ENCODE measurements at regions not wholly inside any gene's neighbourhood (a gene's known extent, or its start where the extent isn't known, plus 50 kb on each side); places are given as distances from the start of the nearest gene placed in this dataset.

GRCh38 chr11:80973786-80974185 is 1533.0 kb upstream of the TENM4 start:
- no peaks in the 10 kb centered on the region for H3K4me1 ChIP-seq
- H3K9me3 ChIP-seq = no peaks in the 10 kb centered on the region
- no peak overlapping the region for H3K4me3 ChIP-seq
- no peaks in the 10 kb centered on the region for H3K36me3 ChIP-seq
- no peaks in the 10 kb centered on the region for H3K27me3 ChIP-seq
- ATAC-seq (ENCODE audit: low FRiP score in 2 of 2) (no peak), DNase-seq (no peak)
- H3K27ac ChIP-seq = no peak overlapping the region
- 89 to 94% methylated on average over 2 of the region's 2 CpGs for WGBS, 2 donors
- TF ChIP-seq POLR2AphosphoS5 (IDR thresholded peaks at IDR 0.05) (no peak), POLR2A (IDR thresholded peaks at IDR 0.05) (no peak), EP300 (IDR thresholded peaks at IDR 0.05) (no peak), CTCF (IDR thresholded peaks at IDR 0.05) (no peak)

GRCh38 chr11:80970037-80970436 is 1529.2 kb upstream of the TENM4 start:
- DNase-seq (no peak), ATAC-seq (ENCODE audit: low FRiP score in 2 of 2) (no peak)
- Histone ChIP-seq H3K4me3 (no peak overlapping the region), H3K36me3 (no peaks in the 10 kb centered on the region), H3K4me1 (no peaks in the 10 kb centered on the region), H3K27me3 (no peaks in the 10 kb centered on the region), H3K9me3 (no peaks in the 10 kb centered on the region), H3K27ac (no peak overlapping the region)
- TF ChIP-seq CTCF (IDR thresholded peaks at IDR 0.05) (no peak), EP300 (IDR thresholded peaks at IDR 0.05) (no peak), POLR2AphosphoS5 (IDR thresholded peaks at IDR 0.05) (no peak), POLR2A (IDR thresholded peaks at IDR 0.05) (no peak)

- Histone ChIP-seq H3K4me1 (no peaks in the 10 kb centered on the region), H3K36me3 (no peaks in the 10 kb centered on the region), H3K27me3 (no peaks in the 10 kb centered on the region), H3K4me3 (no peak overlapping the region), H3K27ac (no peak overlapping the region), H3K9me3 (no peaks in the 10 kb centered on the region)
- DNase-seq (no peak), ATAC-seq (ENCODE audit: low FRiP score in 2 of 2) (no peak)
- TF ChIP-seq EP300 (IDR thresholded peaks at IDR 0.05) (no peak), CTCF (IDR thresholded peaks at IDR 0.05) (no peak), POLR2AphosphoS5 (IDR thresholded peaks at IDR 0.05) (no peak), POLR2A (IDR thresholded peaks at IDR 0.05) (no peak)
- 75 to 79% methylated on average over 5 of the region's 5 CpGs for WGBS, 2 donors
Measured at GRCh38 chr11:80967649-80968048, 1526.8 kb upstream of the TENM4 start.

- H3K9me3 ChIP-seq = no peaks in the 10 kb centered on the region
- WGBS, 2 donors = 66 to 77% methylated on average over 2 of the region's 2 CpGs
- no peaks in the 10 kb centered on the region for H3K27me3 ChIP-seq
- DNase-seq = no peak
- no peaks in the 10 kb centered on the region for H3K36me3 ChIP-seq
- TF ChIP-seq POLR2A (IDR thresholded peaks at IDR 0.05) = no peak
- no peak overlapping the region for H3K27ac ChIP-seq
- H3K4me1 ChIP-seq = no peaks in the 10 kb centered on the region
- no peak for ATAC-seq (ENCODE audit: low FRiP score in 2 of 2)
- no peak overlapping the region for H3K4me3 ChIP-seq
Measured at GRCh38 chr11:80960381-80961029, 1519.7 kb upstream of the TENM4 start.

- DNase-seq = no peak
- Histone ChIP-seq H3K9me3 (no peaks in the 10 kb centered on the region), H3K4me3 (no peak overlapping the region), H3K27ac (no peak overlapping the region), H3K27me3 (no peaks in the 10 kb centered on the region), H3K36me3 (no peaks in the 10 kb centered on the region), H3K4me1 (no peaks in the 10 kb centered on the region)
- 89 to 92% methylated on average over 2 of the region's 2 CpGs for WGBS, 2 donors
- no peak for TF ChIP-seq EP300 (IDR thresholded peaks at IDR 0.05)
- TF ChIP-seq CTCF (IDR thresholded peaks at IDR 0.05) = no peak
- no peak for TF ChIP-seq POLR2A (IDR thresholded peaks at IDR 0.05)
- TF ChIP-seq POLR2AphosphoS5 (IDR thresholded peaks at IDR 0.05) = no peak
- ATAC-seq (ENCODE audit: low FRiP score in 2 of 2) = no peak
Measured at GRCh38 chr11:80959751-80960150, 1518.9 kb upstream of the TENM4 start.
